AG09309 (cell line): ENCODE measurements at regions not wholly inside any gene's neighbourhood (a gene's known extent, or its start where the extent isn't known, plus 50 kb on each side); places are given as distances from the start of the nearest gene placed in this dataset.

Source experiments
- DNase-seq: peaks from one replicate; pipeline ENCODE4 v3.0.0-alpha.2; 2010; ENCODE audit warnings: low read depth
- H3K4me3 ChIP-seq: 2 replicates; pipeline ENCODE4 v1.5.1; 2011; ENCODE audit warnings: mild to moderate bottlenecking, low read depth, low read length, moderate library complexity; ENCODE audit not compliant: control insufficient read depth
- TF ChIP-seq, protein P1 (sequence below): IDR thresholded peaks from 2 replicates; pipeline ENCODE4 v1.5.1; 2011; ENCODE audit warnings: mild to moderate bottlenecking, low read depth, low read length, inconsistent platforms; ENCODE audit not compliant: insufficient read depth, control insufficient read depth; ENCODE audit errors: missing control alignments

DNA sequence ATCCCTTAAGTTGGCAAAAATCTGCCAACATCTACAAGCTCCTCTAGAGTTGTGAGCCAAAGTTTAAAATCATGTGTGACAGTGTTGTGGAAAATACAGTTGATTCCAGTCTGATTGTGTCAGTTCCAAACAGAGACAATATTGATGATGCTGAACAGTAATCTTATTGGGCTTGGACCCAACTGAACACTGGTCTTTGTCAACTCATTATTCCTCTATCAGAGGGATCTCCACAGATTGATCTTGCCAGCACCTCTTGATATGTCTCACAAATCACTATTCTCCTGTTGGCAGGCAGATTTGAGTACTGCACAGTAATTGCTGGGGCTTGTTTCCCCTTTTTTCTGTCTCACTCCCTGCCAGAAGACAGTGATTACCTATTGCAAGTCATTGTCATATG lies 326.6 kb upstream of the DPH6 start:
- DNase-seq: no peak
- H3K4me3 ChIP-seq: no peak overlapping the region
- TF ChIP-seq, protein P1, sequence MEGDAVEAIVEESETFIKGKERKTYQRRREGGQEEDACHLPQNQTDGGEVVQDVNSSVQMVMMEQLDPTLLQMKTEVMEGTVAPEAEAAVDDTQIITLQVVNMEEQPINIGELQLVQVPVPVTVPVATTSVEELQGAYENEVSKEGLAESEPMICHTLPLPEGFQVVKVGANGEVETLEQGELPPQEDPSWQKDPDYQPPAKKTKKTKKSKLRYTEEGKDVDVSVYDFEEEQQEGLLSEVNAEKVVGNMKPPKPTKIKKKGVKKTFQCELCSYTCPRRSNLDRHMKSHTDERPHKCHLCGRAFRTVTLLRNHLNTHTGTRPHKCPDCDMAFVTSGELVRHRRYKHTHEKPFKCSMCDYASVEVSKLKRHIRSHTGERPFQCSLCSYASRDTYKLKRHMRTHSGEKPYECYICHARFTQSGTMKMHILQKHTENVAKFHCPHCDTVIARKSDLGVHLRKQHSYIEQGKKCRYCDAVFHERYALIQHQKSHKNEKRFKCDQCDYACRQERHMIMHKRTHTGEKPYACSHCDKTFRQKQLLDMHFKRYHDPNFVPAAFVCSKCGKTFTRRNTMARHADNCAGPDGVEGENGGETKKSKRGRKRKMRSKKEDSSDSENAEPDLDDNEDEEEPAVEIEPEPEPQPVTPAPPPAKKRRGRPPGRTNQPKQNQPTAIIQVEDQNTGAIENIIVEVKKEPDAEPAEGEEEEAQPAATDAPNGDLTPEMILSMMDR: no peak

DNA sequence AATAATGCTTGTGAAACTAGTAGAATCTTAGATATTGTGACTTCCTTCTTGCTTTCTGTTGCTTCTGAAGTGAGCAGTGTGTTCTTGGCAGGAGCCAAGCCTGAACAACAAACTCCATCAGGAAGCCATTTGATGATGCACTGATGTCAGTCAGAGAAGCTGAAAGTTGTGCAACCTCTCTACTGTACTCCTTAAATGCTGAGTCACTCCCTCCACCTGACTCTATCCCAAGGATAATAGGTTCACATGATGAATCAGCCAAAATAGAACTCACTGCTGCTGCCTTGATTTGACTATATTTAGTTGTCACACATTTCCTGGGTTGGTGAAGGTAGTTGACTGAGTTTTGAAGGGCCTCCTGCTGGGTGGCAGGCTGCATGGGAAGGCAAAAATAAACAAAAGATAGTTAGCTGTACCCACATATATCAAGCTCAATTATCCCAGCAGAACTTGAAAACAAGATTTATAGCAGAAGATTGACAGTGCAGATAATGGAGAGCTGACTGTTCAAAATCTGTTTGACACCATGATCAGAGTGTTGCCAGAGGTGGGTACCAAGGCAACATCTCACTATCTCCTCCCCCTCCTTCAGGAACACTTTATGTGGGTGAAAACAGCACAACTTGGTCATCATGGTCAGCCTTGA lies 328.4 kb upstream of the DPH6 start:
- DNase-seq: peak; percentile 62
- H3K4me3 ChIP-seq: no peak overlapping the region
- TF ChIP-seq, protein P1: no peak

DNA sequence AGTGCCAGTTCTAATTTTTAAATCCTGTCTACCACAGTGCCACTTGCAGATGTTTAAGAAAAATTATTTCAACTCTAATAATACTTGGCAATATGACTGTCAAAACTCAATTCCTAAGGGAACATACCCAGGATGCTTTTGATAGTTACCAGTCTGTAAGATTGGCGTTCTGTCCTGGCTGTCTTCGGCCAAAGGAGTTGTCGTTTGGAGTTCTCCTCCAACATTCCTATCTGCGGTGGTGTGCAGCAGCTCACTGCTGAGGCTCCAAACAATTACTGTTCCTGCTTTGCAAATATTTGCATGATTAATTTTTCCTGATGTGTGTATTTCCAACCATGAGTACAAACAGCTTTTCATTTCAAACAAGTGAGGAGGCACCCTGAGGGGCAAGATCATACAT lies 330.8 kb upstream of the DPH6 start:
- no peak overlapping the region for H3K4me3 ChIP-seq
- DNase-seq: no peak
- TF ChIP-seq, protein P1: no peak

DNA sequence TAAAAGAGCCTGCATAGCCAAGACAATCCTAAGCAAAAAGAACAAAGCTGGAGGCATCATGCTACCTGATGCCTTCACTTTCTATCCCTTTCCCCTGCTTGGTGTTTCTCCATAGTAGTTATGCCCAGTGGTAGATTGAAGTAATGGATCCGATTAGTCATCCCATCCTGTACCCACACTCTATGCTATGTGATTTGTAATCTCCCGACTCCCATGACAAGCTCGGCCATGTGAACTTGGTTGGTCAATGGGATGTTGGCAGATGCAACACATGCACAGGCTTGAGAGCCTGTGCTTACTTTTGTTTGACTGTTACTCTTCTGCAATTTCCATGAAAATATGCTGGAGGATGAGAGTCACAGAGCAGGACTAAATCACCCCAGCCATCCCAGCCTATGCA lies 334.9 kb upstream of the DPH6 start:
- DNase-seq: no peak
- H3K4me3 ChIP-seq: no peak overlapping the region
- TF ChIP-seq, protein P1: no peak

DNA sequence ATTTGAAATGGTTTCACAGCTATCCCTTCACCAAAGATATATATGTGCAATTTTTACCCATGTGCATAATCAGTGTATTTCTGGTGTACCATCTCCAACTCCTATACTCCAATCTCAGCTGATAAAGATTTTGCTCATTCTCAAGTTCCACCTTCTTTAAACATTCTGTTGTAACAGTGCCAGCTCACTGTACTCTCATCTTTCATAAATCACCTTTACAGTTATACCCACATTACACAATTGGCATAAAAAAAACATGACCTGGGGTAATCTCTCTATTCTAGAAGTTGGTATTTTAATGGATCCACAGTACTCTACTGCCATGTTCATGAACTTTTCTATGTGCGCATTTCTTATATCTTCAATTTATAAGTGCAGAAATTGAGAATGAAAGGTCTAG lies 339.9 kb upstream of the DPH6 start:
- no peak overlapping the region for H3K4me3 ChIP-seq
- TF ChIP-seq, protein P1: no peak

DNA sequence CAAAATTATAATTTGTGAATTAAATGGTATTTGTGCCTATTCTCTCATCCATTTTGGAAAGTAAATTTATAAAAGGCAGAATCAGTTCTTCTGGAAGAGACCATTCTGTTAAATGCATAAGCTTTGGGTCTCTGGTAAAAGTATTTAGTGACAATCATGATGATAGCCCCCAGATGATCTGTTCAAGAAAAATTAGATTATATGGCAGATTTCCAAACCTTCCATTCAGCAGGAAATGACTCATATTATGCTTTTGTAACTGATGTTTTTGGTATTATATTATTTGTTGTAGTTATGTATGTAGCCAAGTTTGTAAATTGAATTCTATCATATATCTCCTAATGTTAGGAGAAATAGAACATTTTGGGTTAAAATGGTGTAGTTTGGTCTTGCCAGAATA lies 340.8 kb upstream of the DPH6 start:
- H3K4me3 ChIP-seq: no peak overlapping the region
- DNase-seq: no peak
- TF ChIP-seq, protein P1: no peak

More for the DNA sequence above, 339.9 kb upstream of the DPH6 start:
- no peak for DNase-seq
